Glutamatergic neuron (in vitro differentiated cells): ENCODE measurements at regions not wholly inside any gene's neighbourhood (a gene's known extent, or its start where the extent isn't known, plus 50 kb on each side); places are given as distances from the start of the nearest gene placed in this dataset.

ENCODE experiments used
- DNase-seq: peaks from one replicate; pipeline ENCODE4 v3.0.0; 2022
- H3K27ac Mint-ChIP-seq: one replicate; pipeline ENCODE4 v1.8.0; 2020; ENCODE audit warnings: mild to moderate bottlenecking, mixed read lengths, inconsistent platforms; ENCODE audit not compliant: unreplicated experiment
- H3K27me3 Mint-ChIP-seq: one replicate; pipeline ENCODE4 v1.8.0; 2020; ENCODE audit warnings: mild to moderate bottlenecking, moderate library complexity, mixed read lengths, inconsistent platforms; ENCODE audit not compliant: unreplicated experiment
- H3K36me3 Mint-ChIP-seq: one replicate; pipeline ENCODE4 v1.8.0; 2020; ENCODE audit warnings: mild to moderate bottlenecking, mixed read lengths, inconsistent platforms; ENCODE audit not compliant: unreplicated experiment
- H3K4me1 Mint-ChIP-seq: one replicate; pipeline ENCODE4 v1.8.0; 2020; ENCODE audit warnings: mild to moderate bottlenecking, low read depth, mixed read lengths, inconsistent platforms; ENCODE audit not compliant: unreplicated experiment
- H3K4me3 Mint-ChIP-seq: one replicate; pipeline ENCODE4 v1.8.0; 2020; ENCODE audit warnings: mild to moderate bottlenecking, mixed read lengths, inconsistent platforms; ENCODE audit not compliant: unreplicated experiment
- H3K9me3 Mint-ChIP-seq: one replicate; pipeline ENCODE4 v1.8.0; 2020; ENCODE audit warnings: mild to moderate bottlenecking, moderate library complexity, mixed read lengths, inconsistent platforms; ENCODE audit not compliant: unreplicated experiment
- TF ChIP-seq, protein P1 (sequence below): fragments of 200-600 bp; sonication (generic); IDR thresholded peaks from one replicate; pipeline ENCODE4 v1.5.0; 2021; ENCODE audit not compliant: partially characterized antibody, unreplicated experiment

DNA sequence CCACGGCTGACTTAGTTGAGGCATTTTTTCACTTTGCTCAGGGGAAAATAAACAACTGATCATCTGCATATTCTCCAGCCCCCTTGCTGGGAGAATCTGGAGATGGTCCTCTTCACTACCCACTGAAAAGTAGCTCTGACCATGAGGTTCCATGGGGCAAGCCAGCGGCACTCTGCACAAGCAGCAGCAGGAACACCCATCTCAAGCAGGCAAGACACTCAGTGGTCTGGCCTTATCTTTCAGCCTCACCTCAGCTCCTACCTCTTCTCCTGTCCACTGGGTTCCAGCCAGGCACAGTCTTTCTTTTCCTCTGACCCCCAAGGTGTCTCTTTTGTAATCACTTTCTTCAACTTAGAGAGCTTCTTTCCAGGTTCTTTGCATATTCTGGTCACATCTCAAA, 280.8 kb upstream of the GRIA1 start:
- TF ChIP-seq, protein P1, sequence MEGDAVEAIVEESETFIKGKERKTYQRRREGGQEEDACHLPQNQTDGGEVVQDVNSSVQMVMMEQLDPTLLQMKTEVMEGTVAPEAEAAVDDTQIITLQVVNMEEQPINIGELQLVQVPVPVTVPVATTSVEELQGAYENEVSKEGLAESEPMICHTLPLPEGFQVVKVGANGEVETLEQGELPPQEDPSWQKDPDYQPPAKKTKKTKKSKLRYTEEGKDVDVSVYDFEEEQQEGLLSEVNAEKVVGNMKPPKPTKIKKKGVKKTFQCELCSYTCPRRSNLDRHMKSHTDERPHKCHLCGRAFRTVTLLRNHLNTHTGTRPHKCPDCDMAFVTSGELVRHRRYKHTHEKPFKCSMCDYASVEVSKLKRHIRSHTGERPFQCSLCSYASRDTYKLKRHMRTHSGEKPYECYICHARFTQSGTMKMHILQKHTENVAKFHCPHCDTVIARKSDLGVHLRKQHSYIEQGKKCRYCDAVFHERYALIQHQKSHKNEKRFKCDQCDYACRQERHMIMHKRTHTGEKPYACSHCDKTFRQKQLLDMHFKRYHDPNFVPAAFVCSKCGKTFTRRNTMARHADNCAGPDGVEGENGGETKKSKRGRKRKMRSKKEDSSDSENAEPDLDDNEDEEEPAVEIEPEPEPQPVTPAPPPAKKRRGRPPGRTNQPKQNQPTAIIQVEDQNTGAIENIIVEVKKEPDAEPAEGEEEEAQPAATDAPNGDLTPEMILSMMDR: no peak
- no peaks in the 10 kb centered on the region for H3K27me3 Mint-ChIP-seq
- peaks cover 4% of the 10 kb centered on the region for H3K4me1 Mint-ChIP-seq
- no peak for DNase-seq
- H3K4me3 Mint-ChIP-seq: no peak overlapping the region
- no peaks in the 10 kb centered on the region for H3K9me3 Mint-ChIP-seq
- no peaks in the 10 kb centered on the region for H3K36me3 Mint-ChIP-seq
- no peak overlapping the region for H3K27ac Mint-ChIP-seq

DNA sequence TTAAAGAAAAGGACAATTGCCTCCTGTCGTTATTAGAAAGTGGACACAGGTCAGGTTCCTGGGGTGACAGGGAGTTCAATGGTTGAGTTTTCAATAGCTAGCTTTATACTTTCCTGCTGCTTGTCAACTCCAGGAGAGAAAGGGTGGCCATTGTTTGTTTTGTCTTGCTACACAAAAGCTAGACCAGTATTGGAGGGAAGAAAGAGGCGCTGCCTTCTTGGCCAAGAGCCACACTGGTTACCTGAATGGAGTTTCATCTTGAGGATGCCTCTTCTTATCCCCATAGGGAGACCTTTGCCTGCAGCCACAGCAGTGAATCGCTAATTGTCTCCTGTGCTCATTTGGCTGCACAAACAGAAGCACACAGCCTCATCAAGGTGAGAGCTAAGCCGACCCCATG, 279.4 kb upstream of the GRIA1 start:
- DNase-seq: no peak
- TF ChIP-seq, protein P1: no peak
- no peak overlapping the region for H3K4me3 Mint-ChIP-seq
- H3K36me3 Mint-ChIP-seq: peaks cover 4% of the 10 kb centered on the region
- no peaks in the 10 kb centered on the region for H3K27me3 Mint-ChIP-seq
- H3K9me3 Mint-ChIP-seq: peaks cover 4% of the 10 kb centered on the region
- no peak overlapping the region for H3K27ac Mint-ChIP-seq
- peaks cover 4% of the 10 kb centered on the region for H3K4me1 Mint-ChIP-seq

DNA sequence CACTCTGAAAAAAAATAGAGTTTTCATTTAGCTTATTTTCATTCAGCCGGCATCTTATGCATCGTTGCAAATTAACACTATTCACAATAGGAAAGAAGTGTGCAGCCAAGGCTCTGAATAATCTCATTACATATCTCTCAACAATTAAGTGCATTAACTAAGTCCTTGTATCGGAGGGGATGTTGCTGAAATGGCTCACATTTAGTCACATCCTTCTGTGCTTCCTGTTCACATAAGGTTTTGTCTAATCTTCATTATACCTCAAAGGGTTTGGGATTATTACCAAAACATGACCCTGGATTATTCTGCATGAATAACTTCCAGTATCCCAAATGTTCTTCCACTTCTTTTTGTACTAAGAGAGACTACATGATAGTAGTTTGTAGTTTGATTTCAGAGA, 278.0 kb upstream of the GRIA1 start:
- H3K27ac Mint-ChIP-seq: no peak overlapping the region
- peaks cover 9% of the 10 kb centered on the region for H3K9me3 Mint-ChIP-seq
- DNase-seq: no peak
- peaks cover 4% of the 10 kb centered on the region for H3K4me1 Mint-ChIP-seq
- peaks cover 14% of the 10 kb centered on the region for H3K36me3 Mint-ChIP-seq
- TF ChIP-seq, protein P1: no peak
- no peak overlapping the region for H3K4me3 Mint-ChIP-seq
- H3K27me3 Mint-ChIP-seq: no peaks in the 10 kb centered on the region

DNA sequence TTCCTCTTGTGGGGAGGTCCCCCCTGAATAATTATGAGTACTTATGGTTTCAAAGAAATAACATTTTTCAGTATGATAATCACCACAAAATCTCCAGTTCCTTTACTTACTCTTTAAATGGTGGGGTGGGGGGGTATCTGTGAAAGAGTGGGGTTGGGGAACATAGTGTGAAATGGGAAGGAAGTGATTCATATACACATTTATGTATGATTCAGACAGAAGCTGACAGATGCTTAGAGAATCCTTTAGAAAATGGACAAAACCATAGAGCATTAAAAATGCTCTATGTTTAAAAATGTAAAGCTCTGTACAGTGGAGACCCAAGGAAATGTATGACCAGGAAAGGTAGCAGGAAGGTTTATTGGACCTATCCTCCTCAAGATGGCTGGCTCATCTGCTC, 267.5 kb upstream of the GRIA1 start:
- peaks cover 2% of the 10 kb centered on the region for H3K9me3 Mint-ChIP-seq
- TF ChIP-seq, protein P1: no peak
- H3K4me1 Mint-ChIP-seq: no peaks in the 10 kb centered on the region
- H3K4me3 Mint-ChIP-seq: no peak overlapping the region
- no peak for DNase-seq
- H3K27ac Mint-ChIP-seq: no peak overlapping the region
- H3K27me3 Mint-ChIP-seq: no peaks in the 10 kb centered on the region
- peaks cover 3% of the 10 kb centered on the region for H3K36me3 Mint-ChIP-seq

DNA sequence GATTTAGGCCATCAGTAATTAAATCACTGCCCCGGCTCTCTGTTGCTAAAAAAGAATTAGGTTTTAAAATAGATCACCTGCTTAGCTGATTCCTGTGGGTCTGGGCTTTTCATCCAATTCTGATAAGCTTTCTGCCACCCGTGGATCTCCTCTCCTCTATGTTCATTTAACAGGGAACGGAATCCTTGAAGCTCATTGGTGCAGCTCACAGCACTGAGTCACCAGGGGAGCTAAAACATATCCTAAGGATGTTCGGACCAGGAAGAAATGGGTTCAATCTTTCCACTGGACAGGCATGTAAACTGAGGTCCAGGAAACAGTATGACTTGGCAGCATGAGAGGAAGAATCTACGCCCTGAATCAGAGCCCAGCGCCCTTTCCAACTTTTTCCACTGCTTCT, 267.1 kb upstream of the GRIA1 start:
- Mint-ChIP-seq H3K4me1 (no peaks in the 10 kb centered on the region), H3K36me3 (no peaks in the 10 kb centered on the region), H3K27me3 (no peaks in the 10 kb centered on the region), H3K9me3 (peaks cover 2% of the 10 kb centered on the region), H3K4me3 (no peak overlapping the region), H3K27ac (no peak overlapping the region)
- TF ChIP-seq, protein P1: no peak
- no peak for DNase-seq
